ENCODE measurements at regions not wholly inside any gene's neighbourhood (a gene's known extent, or its start where the extent isn't known, plus 50 kb on each side); places are given as distances from the start of the nearest gene placed in this dataset.

DNA sequence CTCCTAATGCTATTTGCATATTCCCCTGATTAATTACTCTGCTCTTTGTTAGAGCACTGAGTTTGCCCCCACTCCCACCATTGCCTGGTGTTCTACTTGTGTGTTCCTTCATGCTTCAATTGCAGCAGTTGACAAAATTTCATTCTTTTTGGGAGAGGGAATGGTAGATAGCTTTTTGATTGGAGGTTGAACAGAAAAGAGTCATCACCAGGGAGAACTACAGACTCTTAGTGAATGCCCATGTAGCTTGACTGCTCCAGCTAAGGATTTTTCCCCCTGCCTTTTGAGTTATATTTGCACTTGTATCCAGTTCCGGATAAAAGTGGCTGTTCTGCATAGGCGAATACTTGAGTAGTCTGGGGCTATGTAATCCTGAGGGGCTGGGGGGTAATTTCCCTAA is 183.9 kb downstream of the ETNK1 start:
- no peak overlapping the region for H3K18ac ChIP-seq (ENCODE audit: low read depth, low read length)
- TF ChIP-seq CTCF (conservative IDR thresholded peaks at IDR 0.05; ENCODE audit: low read depth, low read length) (no peak), RCOR1 (IDR thresholded peaks at IDR 0.05; ENCODE audit: insufficient replicate concordance, low read length) (no peak), MXI1 (IDR thresholded peaks at IDR 0.05; ENCODE audit: borderline replicate concordance, low read depth, low read length) (no peak), CEBPB (IDR thresholded peaks at IDR 0.05; ENCODE audit: low read depth, low read length) (no peak), POLR2A (IDR thresholded peaks at IDR 0.05; ENCODE audit: low read depth, low read length) (no peak), NFE2L2 (IDR thresholded peaks at IDR 0.05; ENCODE audit: low read depth, low read length) (no peak), FOS (IDR thresholded peaks at IDR 0.05; ENCODE audit: low read depth, low read length) (no peak), MAZ (IDR thresholded peaks at IDR 0.05; ENCODE audit: borderline replicate concordance, low read depth, low read length) (no peak), MAFK (IDR thresholded peaks at IDR 0.05; ENCODE audit: low read depth, low read length) (no peak), RFX5 (IDR thresholded peaks at IDR 0.05; ENCODE audit: low read depth, low read length) (no peak), CHD1 (IDR thresholded peaks at IDR 0.05; ENCODE audit: low read depth, low read length) (no peak), BHLHE40 (IDR thresholded peaks at IDR 0.05; ENCODE audit: low read depth, low read length) (no peak), SMC3 (IDR thresholded peaks at IDR 0.05; ENCODE audit: low read depth, low read length) (no peak), RAD21 (IDR thresholded peaks at IDR 0.05; ENCODE audit: low read length) (no peak)
- TF ChIP-seq, protein P1, sequence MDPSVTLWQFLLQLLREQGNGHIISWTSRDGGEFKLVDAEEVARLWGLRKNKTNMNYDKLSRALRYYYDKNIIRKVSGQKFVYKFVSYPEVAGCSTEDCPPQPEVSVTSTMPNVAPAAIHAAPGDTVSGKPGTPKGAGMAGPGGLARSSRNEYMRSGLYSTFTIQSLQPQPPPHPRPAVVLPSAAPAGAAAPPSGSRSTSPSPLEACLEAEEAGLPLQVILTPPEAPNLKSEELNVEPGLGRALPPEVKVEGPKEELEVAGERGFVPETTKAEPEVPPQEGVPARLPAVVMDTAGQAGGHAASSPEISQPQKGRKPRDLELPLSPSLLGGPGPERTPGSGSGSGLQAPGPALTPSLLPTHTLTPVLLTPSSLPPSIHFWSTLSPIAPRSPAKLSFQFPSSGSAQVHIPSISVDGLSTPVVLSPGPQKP (IDR thresholded peaks at IDR 0.05; ENCODE audit: borderline replicate concordance, low read depth, low read length): no peak
- TF ChIP-seq, protein P2, sequence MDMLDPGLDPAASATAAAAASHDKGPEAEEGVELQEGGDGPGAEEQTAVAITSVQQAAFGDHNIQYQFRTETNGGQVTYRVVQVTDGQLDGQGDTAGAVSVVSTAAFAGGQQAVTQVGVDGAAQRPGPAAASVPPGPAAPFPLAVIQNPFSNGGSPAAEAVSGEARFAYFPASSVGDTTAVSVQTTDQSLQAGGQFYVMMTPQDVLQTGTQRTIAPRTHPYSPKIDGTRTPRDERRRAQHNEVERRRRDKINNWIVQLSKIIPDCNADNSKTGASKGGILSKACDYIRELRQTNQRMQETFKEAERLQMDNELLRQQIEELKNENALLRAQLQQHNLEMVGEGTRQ (IDR thresholded peaks at IDR 0.05; ENCODE audit: low read depth, low read length): no peak
- no peak overlapping the region for H3K27ac ChIP-seq (ENCODE audit: insufficient read depth, low read length)
- no peak overlapping the region for H2BK120ac ChIP-seq (ENCODE audit: low read depth, low read length)
- H3K9ac ChIP-seq (ENCODE audit: low read depth, low read length): no peak overlapping the region
- no peak overlapping the region for H3K14ac ChIP-seq (replicated peaks; ENCODE audit: low read depth, low read length)
- H3K36me3 ChIP-seq (ENCODE audit: control insufficient read depth, insufficient read depth, low read length): no peaks in the 10 kb centered on the region
- H4K8ac ChIP-seq (ENCODE audit: low read depth in 2 of 2, low read length in 2 of 2): no peak overlapping the region
- dilution Hi-C loops (cut with HindIII; ENCODE audit: low sequenced_read_pairs, unreplicated experiment): no loop called here
- no TSS peak for BruUV-seq (replicated peaks)
- ChIA-PET CTCF (no interaction called here), POLR2A (ENCODE audit: unreplicated experiment) (no interaction called here)
- H4K5ac ChIP-seq (ENCODE audit: low read depth, low read length): no peak overlapping the region
- H2AK9ac ChIP-seq (replicated peaks; ENCODE audit: low read depth, low read length, poor library complexity): no peak overlapping the region
- no peak overlapping the region for H2BK5ac ChIP-seq (ENCODE audit: low read depth, low read length, poor library complexity, severe bottlenecking)
- H2AFZ ChIP-seq (replicated peaks; ENCODE audit: low read length, poor library complexity): no peak overlapping the region
- WGBS, 2 experiments (ENCODE audit: extremely low coverage in 2 of 2, insufficient read length in 1 of 2): no CpG with 5 or more reads among the region's 2 CpGs
- H2BK20ac ChIP-seq (ENCODE audit: low read depth, low read length): no peak overlapping the region
- H3K4me1 ChIP-seq (ENCODE audit: control insufficient read depth, insufficient read depth, low read length): no peaks in the 10 kb centered on the region
- no peak overlapping the region for H3K56ac ChIP-seq (ENCODE audit: extremely low read depth, insufficient read depth, low read length)
- ATAC-seq (ENCODE audit: low read depth): no peak
- H3K27me3 ChIP-seq (ENCODE audit: control insufficient read depth, insufficient read depth, low read length): no peaks in the 10 kb centered on the region
- no peaks in the 10 kb centered on the region for H3K79me1 ChIP-seq (ENCODE audit: low read depth in 1 of 2, low read length in 2 of 2)
- H3K4me2 ChIP-seq (ENCODE audit: low read depth, low read length): no peak overlapping the region
- no peaks in the 10 kb centered on the region for H3K9me3 ChIP-seq (ENCODE audit: control insufficient read depth, insufficient read depth, low read length)
- no peaks in the 10 kb centered on the region for H3K9me1 ChIP-seq (ENCODE audit: insufficient read depth, low read length)
- no peak overlapping the region for H2BK15ac ChIP-seq (ENCODE audit: low read depth, low read length)
- no peak overlapping the region for H4K91ac ChIP-seq (ENCODE audit: insufficient read depth, low read depth, low read length)
- H3K4me3 ChIP-seq (ENCODE audit: insufficient read depth, low read depth, low read length): no peak overlapping the region
- no peaks in the 10 kb centered on the region for H4K20me1 ChIP-seq (ENCODE audit: insufficient read depth, low read length)
- DNase-seq: no peak
- H2AK5ac ChIP-seq (ENCODE audit: low read depth, low read length): no peak overlapping the region
- H3K23ac ChIP-seq (ENCODE audit: low read depth, low read length): no peak overlapping the region
- intact Hi-C loops (cut with micrococcal nuclease): no loop called here
- in situ Hi-C loops (cut with MboI; ENCODE audit: low sequenced_read_pairs): no loop called here
- H3K4ac ChIP-seq (ENCODE audit: low read depth, low read length): no peak overlapping the region
